T-helper 1 cell treated with Interleukin-12 subunit alpha and Interleukin-12 subunit beta and Interleukin-4 antibody, amounts not matched to agents 30 μg/mL and 1 μg/mL, for 36 hours (primary cell): ENCODE measurements at regions not wholly inside any gene's neighbourhood (a gene's known extent, or its start where the extent isn't known, plus 50 kb on each side); places are given as distances from the start of the nearest gene placed in this dataset.
"Not testable (repeated sequence)": the region's sequence is repeated elsewhere in the genome, so short reads cannot be mapped to it uniquely, and the experiment has no call there.

Experiments used
- H3K27ac Mint-ChIP-seq: one replicate; pipeline ENCODE4 v1.8.0; 2021; ENCODE audit warnings: mild to moderate bottlenecking, mixed read lengths
- H3K27me3 Mint-ChIP-seq: one replicate; pipeline ENCODE4 v1.8.0; 2021; ENCODE audit warnings: low read depth, mixed read lengths
- H3K36me3 Mint-ChIP-seq: one replicate; pipeline ENCODE4 v1.8.0; 2021; ENCODE audit warnings: low read depth, mixed read lengths
- H3K4me1 Mint-ChIP-seq: one replicate; pipeline ENCODE4 v1.8.0; 2021; ENCODE audit warnings: low read depth, mixed read lengths
- H3K4me3 Mint-ChIP-seq: one replicate; pipeline ENCODE4 v1.8.0; 2021; ENCODE audit warnings: mild to moderate bottlenecking, moderate library complexity, mixed read lengths
- H3K9me3 Mint-ChIP-seq: one replicate; pipeline ENCODE4 v1.8.0; 2021; ENCODE audit warnings: mixed read lengths

DNA sequence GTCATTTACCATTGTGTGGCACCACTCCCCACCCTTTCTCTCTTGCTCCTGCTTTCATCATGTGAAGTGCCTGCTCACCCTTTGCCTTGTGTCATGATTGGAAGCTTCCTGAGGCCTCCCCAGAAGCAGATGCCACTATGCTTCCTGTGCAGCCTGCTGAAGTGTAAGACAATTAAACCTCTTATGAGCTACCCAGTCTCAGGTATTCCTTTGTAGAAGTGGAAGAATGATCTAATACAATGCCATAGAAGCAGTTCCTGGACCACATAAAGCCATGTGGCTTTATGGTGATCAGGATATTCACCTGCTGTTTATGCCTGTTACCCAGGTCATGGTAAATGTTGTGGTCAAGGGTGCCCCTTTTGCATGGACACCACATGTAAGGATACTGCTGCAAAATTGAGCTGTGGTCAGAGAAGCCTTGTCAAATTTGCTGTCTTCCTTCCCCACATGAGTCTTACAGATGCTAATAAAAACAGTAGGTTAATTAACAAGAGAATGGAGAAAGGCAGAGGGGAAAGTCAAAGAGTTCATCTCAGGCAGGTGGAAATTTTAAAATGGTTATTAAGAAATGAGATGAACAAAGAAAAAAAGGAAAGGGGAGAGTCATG, 112.8 kb upstream of the IFNG-AS1 start:
- H3K27ac Mint-ChIP-seq = no peak overlapping the region
- H3K27me3 Mint-ChIP-seq = no peaks in the 10 kb centered on the region
- peaks cover 6% of the 10 kb centered on the region for H3K9me3 Mint-ChIP-seq
- H3K36me3 Mint-ChIP-seq = no peaks in the 10 kb centered on the region
- no peak overlapping the region for H3K4me3 Mint-ChIP-seq
- H3K4me1 Mint-ChIP-seq = no peaks in the 10 kb centered on the region

DNA sequence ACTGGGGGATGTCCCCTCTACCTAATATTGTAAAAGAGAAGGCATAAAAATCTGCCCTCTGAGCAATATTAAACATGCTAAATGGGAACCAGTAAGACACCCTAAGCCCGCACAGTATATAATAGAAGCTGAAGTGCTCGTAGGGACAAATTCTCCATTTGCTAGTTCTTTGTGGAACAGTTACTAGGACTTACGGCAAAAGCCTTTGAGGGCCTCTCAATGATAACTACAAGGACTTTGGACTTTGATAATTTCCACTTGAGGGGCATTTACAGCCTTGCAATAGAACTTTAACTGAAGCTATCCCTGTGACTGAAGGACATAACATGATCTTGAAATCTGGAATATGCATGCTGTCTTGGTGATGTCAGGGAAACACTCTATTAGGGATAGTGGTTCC, 111.5 kb upstream of the IFNG-AS1 start:
- H3K36me3 Mint-ChIP-seq = no peaks in the 10 kb centered on the region
- no peaks in the 10 kb centered on the region for H3K4me1 Mint-ChIP-seq
- H3K9me3 Mint-ChIP-seq = peaks cover 6% of the 10 kb centered on the region
- H3K27ac Mint-ChIP-seq = no peak overlapping the region
- H3K27me3 Mint-ChIP-seq = no peaks in the 10 kb centered on the region
- no peak overlapping the region for H3K4me3 Mint-ChIP-seq

- H3K27me3 Mint-ChIP-seq = peaks cover 3% of the 10 kb centered on the region
- peaks cover 9% of the 10 kb centered on the region for H3K9me3 Mint-ChIP-seq
- no peak overlapping the region for H3K27ac Mint-ChIP-seq
- H3K36me3 Mint-ChIP-seq = no peaks in the 10 kb centered on the region
- no peak overlapping the region for H3K4me3 Mint-ChIP-seq
- no peaks in the 10 kb centered on the region for H3K4me1 Mint-ChIP-seq
Observed at GRCh38 chr12:67879937-67880336, 109.3 kb upstream of the IFNG-AS1 start.

DNA sequence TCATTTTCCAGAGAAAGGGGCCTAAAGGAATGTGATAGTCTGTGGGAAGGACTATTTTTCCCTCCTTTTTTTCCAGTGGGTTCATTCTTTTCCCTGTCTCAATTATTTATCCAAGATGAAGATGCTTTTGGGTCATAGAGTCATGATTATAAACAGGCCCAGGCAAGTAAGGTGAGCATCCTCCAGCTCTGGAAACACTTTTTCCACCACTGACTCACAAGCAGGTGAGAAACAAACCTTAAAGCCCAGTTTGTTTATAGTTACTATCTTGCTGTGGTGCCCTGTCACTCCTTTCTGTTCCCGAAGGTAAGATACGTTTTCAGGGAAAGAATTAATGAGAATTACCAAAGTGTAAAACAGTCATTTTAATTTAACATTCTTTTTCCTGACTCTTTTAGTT, 107.7 kb upstream of the IFNG-AS1 start:
- Mint-ChIP-seq H3K27me3 (peaks cover 3% of the 10 kb centered on the region), H3K27ac (no peak overlapping the region), H3K9me3 (peaks cover 4% of the 10 kb centered on the region), H3K36me3 (no peaks in the 10 kb centered on the region), H3K4me1 (no peaks in the 10 kb centered on the region), H3K4me3 (no peak overlapping the region)

- Mint-ChIP-seq H3K4me1 (no peaks in the 10 kb centered on the region), H3K36me3 (peaks cover 3% of the 10 kb centered on the region), H3K27me3 (peaks cover 3% of the 10 kb centered on the region), H3K27ac (no peak overlapping the region), H3K9me3 (peaks cover 3% of the 10 kb centered on the region), H3K4me3 (no peak overlapping the region)
Observed at GRCh38 chr12:67884596-67884995, 104.7 kb upstream of the IFNG-AS1 start.

GRCh38 chr12:67885375-67886169, 103.7 kb upstream of the IFNG-AS1 start:
- Mint-ChIP-seq H3K27ac (no peak overlapping the region), H3K36me3 (peaks cover 3% of the 10 kb centered on the region), H3K9me3 (peaks cover 3% of the 10 kb centered on the region), H3K27me3 (peaks cover 3% of the 10 kb centered on the region), H3K4me3 (no peak overlapping the region), H3K4me1 (no peaks in the 10 kb centered on the region)

GRCh38 chr12:67887065-67887464, 102.2 kb upstream of the IFNG-AS1 start:
- peaks cover 3% of the 10 kb centered on the region for H3K36me3 Mint-ChIP-seq
- no peaks in the 10 kb centered on the region for H3K4me1 Mint-ChIP-seq
- no peak overlapping the region for H3K27ac Mint-ChIP-seq

DNA sequence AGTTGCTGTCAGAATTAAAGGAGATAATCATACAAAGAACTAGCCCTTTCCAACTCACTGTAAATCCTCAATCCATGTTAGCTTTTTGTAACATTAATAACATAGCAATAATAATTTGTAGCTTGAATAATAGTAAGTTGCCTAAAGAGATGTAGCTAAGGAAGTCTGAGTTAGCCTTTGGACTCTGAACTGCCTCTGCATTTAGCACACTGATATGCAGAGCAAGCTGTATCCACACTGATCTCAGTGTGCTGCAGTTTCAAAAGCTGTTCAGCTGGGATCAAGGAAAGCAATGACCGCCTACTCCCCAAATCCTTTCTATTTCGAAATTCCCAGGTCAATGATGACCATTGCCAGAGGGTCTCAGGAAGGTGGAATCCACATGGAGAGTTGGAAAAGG, 99.3 kb upstream of the IFNG-AS1 start:
- Mint-ChIP-seq H3K4me3 (no peak overlapping the region), H3K9me3 (peaks cover 3% of the 10 kb centered on the region), H3K36me3 (peaks cover 3% of the 10 kb centered on the region), H3K4me1 (no peaks in the 10 kb centered on the region), H3K27ac (no peak overlapping the region), H3K27me3 (peaks cover 4% of the 10 kb centered on the region)

More at GRCh38 chr12:67887065-67887464, 102.2 kb upstream of the IFNG-AS1 start:
- H3K27me3 Mint-ChIP-seq = peaks cover 3% of the 10 kb centered on the region
- H3K4me3 Mint-ChIP-seq = no peak overlapping the region
- H3K9me3 Mint-ChIP-seq = peaks cover 3% of the 10 kb centered on the region

GRCh38 chr12:67890726-67891258, 98.5 kb upstream of the IFNG-AS1 start:
- Mint-ChIP-seq H3K36me3 (peaks cover 3% of the 10 kb centered on the region), H3K4me1 (no peaks in the 10 kb centered on the region), H3K27me3 (peaks cover 4% of the 10 kb centered on the region), H3K4me3 (no peak overlapping the region), H3K9me3 (peaks cover 3% of the 10 kb centered on the region), H3K27ac (no peak overlapping the region)

GRCh38 chr12:67891596-67891995, 97.7 kb upstream of the IFNG-AS1 start:
- H3K27ac Mint-ChIP-seq = no peak overlapping the region
- H3K36me3 Mint-ChIP-seq = peaks cover 3% of the 10 kb centered on the region
- peaks cover 3% of the 10 kb centered on the region for H3K9me3 Mint-ChIP-seq
- H3K4me3 Mint-ChIP-seq = no peak overlapping the region
- no peaks in the 10 kb centered on the region for H3K4me1 Mint-ChIP-seq
- peaks cover 4% of the 10 kb centered on the region for H3K27me3 Mint-ChIP-seq

DNA sequence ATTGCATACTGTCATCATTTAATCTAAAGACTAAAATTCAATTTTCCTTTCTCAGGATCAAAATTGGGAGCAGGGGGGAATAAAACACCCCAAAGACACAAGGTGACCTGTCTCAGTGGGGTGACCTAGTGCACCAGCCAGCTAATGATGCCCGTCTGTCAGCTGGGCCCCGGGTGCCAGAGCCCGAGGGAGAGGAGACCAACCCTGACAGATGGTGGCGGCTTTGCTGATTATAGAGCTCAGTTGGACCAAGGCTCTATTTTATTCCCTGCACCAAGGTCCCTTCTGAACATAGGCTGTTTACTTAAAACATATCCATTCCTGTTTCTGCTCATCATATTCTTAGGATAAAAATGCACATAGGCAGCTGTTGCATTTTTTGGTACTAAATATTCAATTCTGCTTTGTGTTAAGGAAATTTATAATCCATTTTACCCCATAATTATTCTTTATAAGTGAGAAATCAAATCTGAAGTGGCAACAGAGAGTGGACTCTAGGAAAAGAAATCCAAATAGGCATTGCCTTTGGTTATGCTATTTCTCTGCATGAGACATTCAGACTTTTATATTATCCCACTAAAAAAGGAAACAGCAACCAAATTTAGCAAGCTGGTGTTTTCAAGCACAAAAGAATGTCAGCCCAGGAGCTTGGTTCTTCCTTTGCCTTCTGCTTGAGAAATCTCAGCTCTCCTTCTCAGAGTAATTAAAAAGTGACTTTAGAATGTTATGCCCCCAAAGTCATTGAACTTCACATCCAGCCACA, 96.8 kb upstream of the IFNG-AS1 start:
- Mint-ChIP-seq H3K36me3 (peaks cover 2% of the 10 kb centered on the region), H3K4me1 (no peaks in the 10 kb centered on the region), H3K27ac (no peak overlapping the region), H3K9me3 (peaks cover 3% of the 10 kb centered on the region), H3K27me3 (peaks cover 4% of the 10 kb centered on the region), H3K4me3 (no peak overlapping the region)

- Mint-ChIP-seq H3K9me3 (peaks cover 7% of the 10 kb centered on the region), H3K36me3 (no peaks in the 10 kb centered on the region), H3K4me1 (no peaks in the 10 kb centered on the region), H3K27ac (no peak overlapping the region), H3K4me3 (no peak overlapping the region), H3K27me3 (peaks cover 4% of the 10 kb centered on the region)
Observed at GRCh38 chr12:67893022-67893580, 96.1 kb upstream of the IFNG-AS1 start.

GRCh38 chr12:67900418-67900817, 88.8 kb upstream of the IFNG-AS1 start:
- H3K27ac Mint-ChIP-seq, H3K27me3 Mint-ChIP-seq, H3K9me3 Mint-ChIP-seq, H3K4me1 Mint-ChIP-seq, H3K4me3 Mint-ChIP-seq, H3K36me3 Mint-ChIP-seq: not testable (repeated sequence)

- H3K9me3 Mint-ChIP-seq = peaks cover 5% of the 10 kb centered on the region
- no peaks in the 10 kb centered on the region for H3K36me3 Mint-ChIP-seq
- H3K27ac Mint-ChIP-seq = no peak overlapping the region
Observed at GRCh38 chr12:67909091-67909531, 80.1 kb upstream of the IFNG-AS1 start.

More at GRCh38 chr12:67909091-67909531, 80.1 kb upstream of the IFNG-AS1 start:
- Mint-ChIP-seq H3K4me1 (no peaks in the 10 kb centered on the region), H3K27me3 (peaks cover 6% of the 10 kb centered on the region), H3K4me3 (no peak overlapping the region)
